ENCODE measurements at regions not wholly inside any gene's neighbourhood (a gene's known extent, or its start where the extent isn't known, plus 50 kb on each side); places are given as distances from the start of the nearest gene placed in this dataset.

DNA sequence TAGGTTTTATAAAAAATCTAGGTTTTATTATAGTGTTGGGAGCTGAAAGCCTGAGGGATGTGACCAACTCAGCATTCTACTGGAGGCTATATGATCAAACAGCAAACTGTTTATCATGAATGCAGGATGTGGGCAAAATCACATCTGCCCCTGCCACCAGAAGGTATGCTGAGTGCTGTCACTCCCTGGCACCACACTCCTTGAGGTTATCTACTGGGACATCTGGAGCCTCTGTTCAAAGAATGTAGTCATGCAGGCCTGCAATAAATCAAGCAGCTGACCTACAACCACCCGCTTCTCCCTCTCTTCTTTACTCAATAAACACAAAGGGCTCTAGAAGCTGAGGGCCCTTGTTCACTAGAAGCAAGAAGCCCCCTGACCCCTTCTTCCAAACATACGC lies 328.4 kb upstream of the DDX18 start:
- no peak for DNase-seq (ENCODE audit: extremely low read depth, low read depth)
- H3K4me3 ChIP-seq (replicated peaks; ENCODE audit: low read depth, low read length): no peak overlapping the region
- TF ChIP-seq, protein P1, sequence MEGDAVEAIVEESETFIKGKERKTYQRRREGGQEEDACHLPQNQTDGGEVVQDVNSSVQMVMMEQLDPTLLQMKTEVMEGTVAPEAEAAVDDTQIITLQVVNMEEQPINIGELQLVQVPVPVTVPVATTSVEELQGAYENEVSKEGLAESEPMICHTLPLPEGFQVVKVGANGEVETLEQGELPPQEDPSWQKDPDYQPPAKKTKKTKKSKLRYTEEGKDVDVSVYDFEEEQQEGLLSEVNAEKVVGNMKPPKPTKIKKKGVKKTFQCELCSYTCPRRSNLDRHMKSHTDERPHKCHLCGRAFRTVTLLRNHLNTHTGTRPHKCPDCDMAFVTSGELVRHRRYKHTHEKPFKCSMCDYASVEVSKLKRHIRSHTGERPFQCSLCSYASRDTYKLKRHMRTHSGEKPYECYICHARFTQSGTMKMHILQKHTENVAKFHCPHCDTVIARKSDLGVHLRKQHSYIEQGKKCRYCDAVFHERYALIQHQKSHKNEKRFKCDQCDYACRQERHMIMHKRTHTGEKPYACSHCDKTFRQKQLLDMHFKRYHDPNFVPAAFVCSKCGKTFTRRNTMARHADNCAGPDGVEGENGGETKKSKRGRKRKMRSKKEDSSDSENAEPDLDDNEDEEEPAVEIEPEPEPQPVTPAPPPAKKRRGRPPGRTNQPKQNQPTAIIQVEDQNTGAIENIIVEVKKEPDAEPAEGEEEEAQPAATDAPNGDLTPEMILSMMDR (IDR thresholded peaks at IDR 0.05; ENCODE audit: low read depth, low read length, missing control alignments): no peak

DNA sequence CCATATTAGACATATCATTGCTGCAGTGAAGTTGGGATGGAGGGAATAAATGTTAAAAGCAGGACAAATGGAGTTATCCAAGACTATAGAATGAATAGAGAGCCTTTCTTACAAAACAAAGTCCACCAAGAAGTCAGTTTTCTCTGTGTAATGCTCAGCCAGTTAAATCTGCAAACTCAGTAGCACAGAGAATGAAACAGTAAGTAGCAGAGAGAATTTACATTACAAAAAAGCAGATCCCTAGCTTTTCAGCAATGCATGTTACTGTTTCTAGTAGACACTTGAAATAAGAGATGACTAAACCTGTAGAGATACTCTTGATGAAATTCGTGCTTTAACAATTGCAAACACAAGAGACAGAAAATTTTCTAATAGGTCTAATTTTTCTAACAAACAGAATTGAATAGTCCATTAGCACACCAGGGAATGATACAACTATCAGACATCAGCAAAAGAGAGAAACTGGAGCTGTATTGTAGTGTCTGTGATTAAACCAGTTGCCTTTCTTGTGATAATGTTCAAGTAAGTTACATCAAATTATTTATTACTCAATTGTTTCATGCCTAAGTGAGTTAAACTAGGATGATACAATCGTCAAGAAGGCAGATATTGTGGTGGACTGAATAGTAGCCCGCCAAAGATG lies 322.2 kb upstream of the DDX18 start:
- H3K4me3 ChIP-seq (replicated peaks; ENCODE audit: low read depth, low read length): no peak overlapping the region
- DNase-seq (ENCODE audit: extremely low read depth, low read depth): no peak
- TF ChIP-seq, protein P1 (IDR thresholded peaks at IDR 0.05; ENCODE audit: low read depth, low read length, missing control alignments): no peak

DNA sequence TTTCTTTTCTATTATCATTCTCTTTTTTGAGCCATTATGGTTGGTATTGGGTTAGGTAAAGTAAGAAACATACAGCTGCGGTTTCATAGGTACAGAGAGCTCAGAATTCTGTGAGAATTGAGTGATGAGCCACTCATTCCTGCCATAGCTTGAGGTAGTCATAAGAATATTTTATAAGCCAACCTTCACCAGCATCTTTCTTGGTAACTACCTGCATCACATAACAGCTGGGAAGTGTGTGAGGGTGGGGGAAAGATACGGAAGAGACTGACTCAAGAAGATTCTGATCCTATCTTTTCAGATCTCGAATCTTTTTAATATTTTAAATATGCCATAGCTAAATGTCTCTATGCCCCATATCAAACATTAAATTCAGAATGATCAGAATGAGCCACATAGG lies 313.8 kb upstream of the DDX18 start:
- TF ChIP-seq, protein P1 (IDR thresholded peaks at IDR 0.05; ENCODE audit: low read depth, low read length, missing control alignments): no peak
- no peak for DNase-seq (ENCODE audit: extremely low read depth, low read depth)
- H3K4me3 ChIP-seq (replicated peaks; ENCODE audit: low read depth, low read length): no peak overlapping the region

DNA sequence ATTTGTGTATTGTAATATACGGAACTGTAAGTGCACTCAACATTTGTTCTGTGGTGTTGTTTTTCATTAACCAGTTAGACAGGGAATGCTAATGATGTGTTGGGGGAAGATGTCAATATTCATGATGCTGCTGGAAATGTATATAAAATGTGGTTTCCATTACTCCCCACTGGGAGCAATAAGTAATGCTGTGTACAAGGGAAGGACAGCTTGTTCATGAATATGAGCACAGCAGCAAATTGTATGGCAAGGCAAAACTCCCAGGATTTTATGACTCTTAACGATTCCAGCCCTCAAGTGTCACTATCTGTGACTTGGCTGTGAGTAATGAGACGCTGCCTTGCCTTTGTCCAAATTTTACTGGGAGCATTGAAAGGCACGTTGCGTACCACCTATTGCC lies 312.4 kb upstream of the DDX18 start:
- TF ChIP-seq, protein P1 (IDR thresholded peaks at IDR 0.05; ENCODE audit: low read depth, low read length, missing control alignments): no peak
- no peak overlapping the region for H3K4me3 ChIP-seq (replicated peaks; ENCODE audit: low read depth, low read length)
- no peak for DNase-seq (ENCODE audit: extremely low read depth, low read depth)

DNA sequence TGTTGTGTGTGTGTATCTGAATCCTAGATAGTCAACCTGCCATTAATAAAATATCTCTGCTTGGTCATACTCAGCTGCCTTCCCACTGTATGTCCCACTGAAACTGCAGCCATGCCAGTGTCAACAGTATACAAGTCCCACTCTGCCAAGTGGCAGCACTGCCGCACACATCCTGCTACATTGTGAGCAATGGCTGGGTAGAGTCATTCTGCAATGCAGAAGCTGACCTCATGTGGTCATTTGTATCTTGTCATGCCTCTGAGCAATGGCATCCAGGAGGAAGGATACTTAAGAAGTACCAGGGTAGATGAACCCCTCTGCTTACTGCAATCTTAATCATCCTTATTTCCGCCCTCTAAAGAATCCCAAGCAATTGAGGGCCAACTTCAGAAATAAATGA lies 302.2 kb upstream of the DDX18 start:
- TF ChIP-seq, protein P1 (IDR thresholded peaks at IDR 0.05; ENCODE audit: low read depth, low read length, missing control alignments): no peak
- DNase-seq (ENCODE audit: extremely low read depth, low read depth): no peak
- no peak overlapping the region for H3K4me3 ChIP-seq (replicated peaks; ENCODE audit: low read depth, low read length)

DNA sequence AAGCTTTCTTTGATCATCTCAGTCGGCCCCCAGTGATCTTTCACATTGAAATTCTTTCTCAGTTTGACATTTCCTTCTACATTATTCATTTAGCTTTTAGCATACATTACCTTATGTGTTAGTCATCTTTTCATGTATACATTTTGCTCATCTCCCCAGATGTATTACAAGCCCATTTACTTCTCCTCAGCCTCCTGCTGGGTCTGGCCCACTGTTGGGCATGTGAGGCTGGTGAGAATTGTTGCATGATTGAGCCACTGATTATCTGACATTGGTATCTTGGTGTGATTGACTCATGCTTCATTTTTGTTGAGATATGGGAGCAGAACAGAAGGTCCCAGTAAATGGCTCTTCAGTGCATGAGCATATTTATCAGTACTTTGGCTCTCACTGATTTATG lies 300.1 kb upstream of the DDX18 start:
- no peak overlapping the region for H3K4me3 ChIP-seq (replicated peaks; ENCODE audit: low read depth, low read length)
- TF ChIP-seq, protein P1 (IDR thresholded peaks at IDR 0.05; ENCODE audit: low read depth, low read length, missing control alignments): no peak
- DNase-seq (ENCODE audit: extremely low read depth, low read depth): no peak

DNA sequence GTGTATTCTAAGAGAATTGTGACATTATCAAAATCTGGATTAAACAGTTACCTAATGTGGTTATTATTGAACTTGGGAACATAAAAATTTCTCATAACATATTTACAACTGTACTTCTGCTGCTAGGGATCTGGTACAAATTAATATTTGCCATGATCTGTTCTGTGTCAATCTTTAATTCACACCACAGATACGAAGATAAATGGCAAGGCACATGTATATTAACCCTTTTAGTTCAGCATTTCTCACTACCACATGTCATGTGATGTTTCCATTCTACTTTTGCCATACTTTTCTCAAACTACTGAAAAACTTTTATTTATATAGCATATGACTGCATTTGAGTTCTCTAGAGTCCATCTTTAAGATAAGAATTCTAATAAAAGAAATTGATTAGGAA lies 295.3 kb upstream of the DDX18 start:
- DNase-seq (ENCODE audit: extremely low read depth, low read depth): no peak
- TF ChIP-seq, protein P1 (IDR thresholded peaks at IDR 0.05; ENCODE audit: low read depth, low read length, missing control alignments): no peak
- no peak overlapping the region for H3K4me3 ChIP-seq (replicated peaks; ENCODE audit: low read depth, low read length)
